HG03342 (cell line): ENCODE measurements at regions not wholly inside any gene's neighbourhood (a gene's known extent, or its start where the extent isn't known, plus 50 kb on each side); places are given as distances from the start of the nearest gene placed in this dataset.
"Not testable (repeated sequence)": the region's sequence is repeated elsewhere in the genome, so short reads cannot be mapped to it uniquely, and the experiment has no call there.

ENCODE experiments used
- ATAC-seq: cut with Tn5 transposase; IDR thresholded peaks from one replicate; pipeline ENCODE4 v1.9.1; 2021; ENCODE audit warnings: mild to moderate bottlenecking, moderate library complexity; ENCODE audit not compliant: unreplicated experiment

DNA sequence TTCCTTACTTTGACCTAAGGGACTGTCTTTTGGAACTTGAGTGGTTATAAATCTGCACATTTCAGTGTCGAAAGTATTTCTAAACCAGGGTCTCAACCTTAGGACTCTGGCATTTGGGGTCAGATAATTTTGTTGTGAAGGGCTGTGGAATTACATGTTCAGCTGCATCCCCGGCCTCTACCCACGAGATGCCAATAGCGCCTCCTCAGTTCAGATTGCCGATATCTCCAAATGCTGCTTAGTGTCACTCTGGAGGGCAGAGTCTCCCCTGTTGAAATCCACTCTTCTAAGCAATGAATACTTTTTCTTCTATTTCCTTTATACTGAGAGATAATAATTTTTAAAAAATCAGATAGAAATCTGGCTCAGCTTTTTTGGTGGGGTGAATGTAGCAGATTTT lies 379.4 kb upstream of the RGS6 start:
- ATAC-seq = no peak

DNA sequence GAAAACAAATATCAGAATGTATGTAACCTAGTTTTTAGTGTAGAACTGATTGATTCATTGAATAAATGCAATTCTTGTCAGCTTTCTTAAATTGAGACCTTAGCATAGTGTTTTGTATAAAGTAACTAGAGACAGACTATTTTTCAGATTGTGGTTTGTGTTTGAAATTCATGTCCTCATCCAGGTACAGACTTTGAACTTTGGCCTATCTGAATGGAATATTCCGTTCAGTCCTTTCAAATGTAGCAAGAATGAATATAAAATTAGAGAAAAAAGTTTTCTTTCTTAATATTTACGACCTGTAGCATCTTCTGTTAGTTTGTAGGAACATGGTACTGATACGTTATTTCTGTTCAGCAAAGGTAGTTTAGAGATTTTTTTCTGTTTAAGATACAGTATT lies 378.4 kb upstream of the RGS6 start:
- no peak for ATAC-seq

DNA sequence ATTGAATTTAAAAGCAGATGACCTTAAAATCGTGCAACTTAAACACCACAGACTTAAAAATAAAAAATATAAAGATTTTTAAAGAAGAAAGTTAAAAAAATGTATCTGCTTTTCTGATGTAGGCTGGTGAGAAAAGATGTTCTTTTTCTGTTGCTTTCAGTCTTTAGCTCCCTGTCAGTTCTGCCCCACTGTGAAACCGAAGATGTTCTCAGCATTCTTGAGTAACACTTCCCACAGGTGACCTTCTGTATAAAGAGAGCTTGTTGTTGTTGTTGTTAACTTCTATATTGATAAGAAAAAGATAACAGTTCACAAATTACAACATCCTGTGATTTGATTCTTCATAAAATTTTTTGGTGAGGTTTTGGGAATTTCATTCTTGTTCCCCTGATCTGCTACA lies 377.9 kb upstream of the RGS6 start:
- ATAC-seq = no peak

DNA sequence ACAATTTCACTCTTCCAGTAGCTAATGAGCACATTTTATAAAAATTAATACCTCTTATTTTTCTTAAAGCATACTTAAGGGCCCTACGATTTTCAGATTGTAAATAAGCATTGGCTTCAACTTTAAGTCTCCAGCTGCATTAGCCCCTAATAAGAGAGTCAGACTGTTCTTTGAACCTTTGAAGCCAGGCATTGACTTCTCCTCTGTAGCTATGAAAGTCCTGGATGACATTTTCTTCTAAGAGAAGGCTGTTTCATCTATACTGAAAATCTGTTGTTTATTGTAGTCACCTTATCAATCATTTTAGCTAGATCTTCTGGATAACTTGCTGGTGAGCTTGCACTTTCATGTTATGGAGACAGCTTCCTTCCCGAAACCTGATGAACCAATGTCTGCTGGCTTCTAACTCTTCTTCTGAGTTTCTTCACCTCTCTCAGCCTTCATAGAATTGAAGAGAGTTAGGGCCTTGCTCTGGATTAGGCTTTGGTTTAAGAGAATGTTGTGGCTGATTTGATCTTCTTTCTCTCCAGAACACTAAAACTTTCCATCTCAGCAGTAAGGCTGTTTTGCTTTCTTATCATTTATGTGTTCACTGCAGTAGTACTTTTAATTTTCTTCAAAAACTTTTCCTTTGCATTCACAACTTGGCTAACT lies 377.1 kb upstream of the RGS6 start:
- ATAC-seq = peak; percentile 27

DNA sequence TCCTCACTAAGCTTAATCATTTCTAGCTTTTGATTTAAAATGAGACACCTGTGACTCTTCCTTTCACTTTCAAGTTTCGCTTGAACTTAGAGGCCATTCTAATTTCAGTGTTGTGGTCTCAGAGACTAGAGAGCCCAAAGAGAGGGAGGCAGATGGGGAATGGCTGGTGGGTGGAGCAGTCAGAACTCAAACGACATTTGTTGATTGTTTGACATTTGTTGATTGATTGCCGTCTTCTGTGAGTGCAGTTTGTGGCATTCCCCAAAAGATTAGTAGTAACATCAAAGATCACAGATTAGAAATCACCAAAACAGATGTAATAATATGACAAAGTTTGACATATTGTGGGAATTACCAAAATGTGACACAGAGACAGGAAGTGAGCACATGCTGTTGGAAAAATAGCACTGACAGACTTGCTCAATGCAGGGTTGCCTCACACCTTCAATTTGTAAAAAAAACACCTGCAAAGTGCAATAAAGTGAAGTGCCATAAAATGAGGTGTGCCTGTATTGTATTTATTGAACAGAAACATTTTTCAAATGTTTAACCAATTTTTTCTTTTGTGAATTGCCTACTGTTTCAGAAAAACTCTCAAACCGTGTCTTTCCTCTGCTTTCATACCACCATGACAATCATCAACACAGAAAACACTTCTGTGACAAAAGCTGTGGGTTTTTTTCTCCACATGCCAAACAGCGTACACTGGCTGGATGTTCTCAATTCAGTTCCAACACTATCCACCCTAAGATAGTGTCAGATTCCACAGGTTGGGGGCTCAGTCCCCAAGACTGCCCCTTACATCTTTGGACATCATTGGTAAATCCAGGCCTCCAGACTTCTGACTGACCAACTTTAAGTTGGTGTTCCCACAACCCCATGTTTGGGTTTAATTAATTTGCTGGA lies 376.3 kb upstream of the RGS6 start:
- peak; percentile 84 for ATAC-seq

DNA sequence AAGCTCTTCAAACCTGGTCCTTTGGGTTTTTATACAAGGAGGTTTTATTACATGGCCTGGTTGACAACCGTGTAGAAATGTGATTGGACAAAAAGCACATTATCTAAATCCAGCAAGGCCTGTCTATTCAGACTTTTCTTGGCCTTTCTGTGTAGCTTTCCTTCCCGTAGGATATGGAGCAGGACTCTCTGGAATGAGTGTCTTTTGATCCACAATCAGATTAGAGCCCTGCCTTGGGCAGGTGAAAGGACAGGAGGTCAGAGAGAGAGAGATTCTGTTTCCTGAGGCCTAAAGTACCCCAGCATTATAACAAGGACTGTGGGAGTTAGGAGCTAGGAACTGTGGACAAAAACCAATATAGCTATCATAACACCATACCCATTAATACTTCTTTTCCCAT lies 375.5 kb upstream of the RGS6 start:
- ATAC-seq = no peak

DNA sequence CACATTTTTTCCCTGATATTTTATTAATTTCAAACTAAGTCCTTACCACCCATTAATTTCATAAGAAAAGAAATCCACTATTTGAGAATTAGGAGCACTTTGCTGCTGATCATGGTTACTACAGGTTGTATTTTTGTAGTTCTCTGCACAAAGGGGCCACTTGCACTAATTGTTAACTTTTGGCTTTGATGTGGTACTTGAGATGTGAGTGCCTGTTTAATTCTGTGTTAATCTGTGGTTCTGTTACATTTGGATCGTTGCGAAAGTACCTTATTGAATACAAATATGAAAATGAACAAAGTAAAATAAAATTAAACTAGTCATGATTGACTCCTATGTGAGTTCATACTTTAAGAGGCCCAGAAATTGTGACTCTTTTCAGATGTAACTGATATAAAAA lies 374.9 kb upstream of the RGS6 start:
- ATAC-seq = no peak

DNA sequence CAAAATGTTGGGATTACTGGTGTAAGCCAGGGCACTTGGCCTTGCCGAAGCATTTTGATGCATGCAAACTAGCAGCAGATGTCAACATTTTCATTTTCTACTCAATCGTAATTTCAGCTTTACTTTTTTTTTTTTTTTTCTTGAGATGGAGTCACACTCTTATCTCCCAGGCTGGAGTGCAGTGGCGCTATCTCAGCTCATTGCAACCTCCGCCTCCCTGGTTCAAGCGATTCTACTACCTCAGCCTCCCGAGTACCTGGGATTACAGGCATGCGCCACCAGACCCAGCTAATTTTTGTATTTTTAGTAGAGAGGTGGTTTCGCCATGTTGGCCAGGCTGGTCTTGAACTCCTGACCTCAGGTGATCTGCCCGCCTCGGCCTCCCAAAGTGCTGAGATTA lies 373.3 kb upstream of the RGS6 start:
- ATAC-seq = not testable (repeated sequence)

DNA sequence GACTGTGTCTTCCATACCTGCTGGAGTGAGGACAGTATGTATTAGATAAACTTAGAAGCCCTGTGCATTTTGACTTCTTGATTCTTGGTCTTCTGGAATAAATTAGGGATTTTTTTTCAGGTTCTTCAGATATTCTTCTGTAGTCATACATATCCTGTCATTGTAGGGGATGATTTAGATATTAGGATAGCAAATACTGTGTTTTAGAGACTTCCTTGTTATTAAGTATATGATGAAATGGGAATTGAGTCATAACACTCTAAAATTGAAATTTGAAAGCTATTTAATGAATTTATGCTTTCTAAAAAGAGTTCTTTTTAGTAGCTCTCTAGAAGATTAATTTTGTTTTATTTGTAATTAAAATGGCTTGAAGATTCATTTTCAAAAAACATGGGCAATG lies 371.5 kb upstream of the RGS6 start:
- ATAC-seq = no peak

DNA sequence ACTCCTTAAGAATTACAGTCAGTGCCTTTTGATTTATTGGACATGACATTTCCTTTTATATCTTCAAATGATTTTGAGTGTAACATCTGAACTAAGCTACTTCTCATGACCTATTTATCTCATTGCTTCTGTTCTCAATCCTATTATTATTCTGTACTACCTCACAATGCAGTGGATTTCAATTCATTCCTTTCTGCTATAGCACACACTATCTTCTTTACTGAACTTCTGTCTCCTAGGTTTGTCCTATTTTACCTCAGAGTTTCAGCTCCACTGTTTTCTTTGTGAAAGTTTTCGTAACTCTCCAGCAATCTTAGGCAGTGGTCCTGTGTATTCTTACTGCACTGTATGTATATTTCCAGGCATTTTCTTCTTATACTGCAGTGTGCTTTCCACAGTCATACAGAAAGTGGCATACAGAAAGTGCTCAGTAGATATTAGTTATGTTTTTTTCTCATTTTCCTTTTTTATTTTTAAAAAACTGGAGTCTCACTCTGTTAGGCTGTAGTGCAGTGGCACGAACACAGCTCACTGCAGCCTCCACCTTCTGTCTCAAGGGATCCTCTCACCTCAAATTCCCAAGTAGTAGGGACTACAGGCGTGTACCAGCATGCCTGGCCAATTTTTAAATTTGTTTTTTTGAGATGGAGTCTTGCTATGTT lies 368.6 kb upstream of the RGS6 start:
- ATAC-seq = no peak

DNA sequence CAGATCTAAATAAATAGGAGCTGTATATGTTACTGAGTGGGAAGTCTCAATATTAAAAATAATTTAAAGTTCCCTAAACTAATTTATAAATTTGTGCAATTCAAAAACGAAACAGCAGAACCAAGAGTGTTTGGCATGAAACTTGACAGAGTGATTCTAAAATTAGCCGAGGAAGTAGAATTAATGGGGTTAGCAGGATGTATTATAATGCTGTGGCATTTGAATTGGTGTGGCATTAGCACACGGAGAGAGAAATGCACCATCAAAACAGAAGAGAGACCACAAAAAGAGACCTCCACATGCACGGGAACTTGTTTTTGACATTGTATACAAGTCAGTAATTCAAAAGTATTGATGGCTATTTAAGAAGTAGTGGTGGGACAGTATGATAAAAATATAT lies 366.0 kb upstream of the RGS6 start:
- ATAC-seq = peak; percentile 59

DNA sequence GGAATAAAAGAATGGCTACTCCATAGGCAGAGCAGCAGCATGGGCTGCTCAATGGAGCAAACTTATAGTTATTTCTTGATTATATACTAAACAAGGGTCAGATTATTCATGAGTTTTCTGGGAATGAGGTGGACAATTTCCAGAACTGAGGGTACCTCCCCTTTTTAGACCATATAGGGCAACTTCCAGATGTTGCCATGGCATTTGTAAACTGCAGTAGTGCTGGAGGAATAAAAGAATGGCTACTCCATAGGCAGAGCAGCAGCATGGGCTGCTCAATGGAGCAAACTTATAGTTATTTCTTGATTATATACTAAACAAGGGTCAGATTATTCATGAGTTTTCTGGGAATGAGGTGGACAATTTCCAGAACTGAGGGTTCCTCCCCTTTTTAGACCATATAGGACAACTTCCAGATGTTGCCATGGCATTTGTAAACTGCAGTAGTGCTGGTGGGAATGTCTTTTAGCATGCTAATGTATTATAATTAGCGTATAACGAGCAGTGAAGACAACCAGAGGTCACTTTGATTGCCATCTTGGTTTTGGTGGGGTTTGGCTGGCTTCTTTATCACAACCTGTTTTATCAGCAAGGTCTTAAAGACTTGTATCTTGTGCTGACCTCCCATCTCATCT lies 364.6 kb upstream of the RGS6 start:
- not testable (repeated sequence) for ATAC-seq

DNA sequence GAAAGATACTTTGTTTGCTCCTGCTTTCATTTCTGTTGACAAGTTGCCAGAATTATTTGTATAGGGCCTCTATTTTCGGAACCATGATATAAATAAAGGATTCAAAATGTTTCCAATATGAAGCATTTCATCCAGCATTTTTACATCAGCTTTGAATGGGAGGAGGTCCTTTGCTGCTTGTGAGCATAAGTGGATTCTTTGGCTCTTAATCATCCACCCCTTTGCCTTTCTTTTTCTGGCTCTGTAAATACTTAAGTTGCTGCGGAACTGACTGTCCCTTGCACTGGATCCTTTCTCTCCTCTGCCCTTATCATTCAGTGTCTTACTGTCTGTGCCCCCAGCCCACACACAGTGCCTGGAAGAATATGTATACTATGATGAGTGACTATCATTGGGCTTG lies 357.3 kb upstream of the RGS6 start:
- no peak for ATAC-seq

DNA sequence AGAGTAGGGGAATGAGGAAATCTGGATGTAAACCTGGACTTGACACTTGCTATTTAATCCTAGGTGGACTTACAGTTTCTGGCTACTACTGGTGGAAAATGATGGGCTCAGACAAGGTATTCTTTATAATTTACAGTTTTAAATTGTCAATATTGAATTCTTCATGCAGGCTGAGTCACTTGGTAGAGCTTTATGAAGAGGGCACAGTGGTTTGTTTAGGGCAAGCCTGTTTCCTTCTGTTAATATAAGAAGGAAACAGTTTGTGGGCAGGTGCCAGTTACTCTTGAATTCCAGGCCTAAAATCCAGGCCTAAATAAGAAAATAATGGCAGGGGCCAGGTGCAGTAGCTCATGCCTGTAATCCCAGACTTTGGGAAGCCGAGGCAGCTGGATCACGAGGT lies 355.8 kb upstream of the RGS6 start:
- no peak for ATAC-seq

DNA sequence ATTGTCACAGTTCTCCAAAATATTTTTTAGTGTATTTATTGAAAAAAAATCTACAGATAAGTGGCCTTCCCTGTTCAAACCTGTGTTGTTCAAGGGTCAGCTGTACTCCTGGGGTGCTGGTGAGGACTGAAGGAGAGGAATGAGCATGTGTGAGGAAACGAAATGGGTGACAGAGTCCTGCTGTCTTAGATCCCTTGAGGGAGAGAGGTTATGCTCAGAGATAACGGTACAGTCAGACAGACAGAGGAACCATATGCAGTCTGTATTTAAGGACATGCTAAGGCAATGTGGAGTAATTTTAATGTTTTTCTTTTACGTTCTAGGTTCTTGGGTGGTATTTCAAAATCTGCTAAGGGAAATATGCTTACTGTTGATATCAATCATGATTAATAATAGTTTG lies 352.9 kb upstream of the RGS6 start:
- ATAC-seq = no peak

DNA sequence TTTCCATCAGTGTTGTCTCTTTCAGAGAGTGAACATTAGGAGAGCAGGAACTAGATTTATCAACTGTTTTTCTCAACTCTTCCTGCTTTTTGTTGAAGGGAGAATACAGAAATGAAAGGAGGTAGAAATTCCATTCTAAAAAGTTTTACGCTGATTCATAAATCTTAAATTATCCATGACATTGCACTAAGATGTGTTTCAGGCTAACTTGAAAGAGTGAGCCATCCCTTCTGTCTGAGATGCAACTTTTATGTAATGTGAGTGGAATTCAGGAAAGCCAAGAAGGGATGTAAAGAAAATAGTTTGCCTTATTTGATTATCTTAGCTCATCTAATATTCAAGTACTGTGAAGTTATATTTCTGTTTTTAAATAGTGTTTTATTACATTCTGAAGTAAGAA lies 349.5 kb upstream of the RGS6 start:
- ATAC-seq = no peak

DNA sequence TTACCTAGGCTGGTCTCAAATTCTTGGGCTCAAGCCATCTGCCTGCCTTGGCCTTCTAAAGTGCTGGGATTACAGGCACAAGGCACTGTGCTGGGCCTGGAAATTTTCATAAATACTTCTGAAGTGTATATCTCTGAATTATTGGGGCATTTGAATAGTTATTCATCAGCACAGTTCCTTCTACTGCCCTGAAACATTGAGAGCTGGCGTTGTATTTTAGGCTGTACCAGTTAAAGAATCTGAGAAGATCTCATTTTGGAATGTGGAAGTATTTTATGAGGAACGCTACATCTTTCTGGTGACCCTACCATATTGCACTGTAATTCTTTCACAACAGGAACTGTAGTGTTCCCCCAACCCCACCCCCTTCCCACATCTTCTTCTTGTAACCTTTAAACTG lies 349.0 kb upstream of the RGS6 start:
- ATAC-seq = no peak

DNA sequence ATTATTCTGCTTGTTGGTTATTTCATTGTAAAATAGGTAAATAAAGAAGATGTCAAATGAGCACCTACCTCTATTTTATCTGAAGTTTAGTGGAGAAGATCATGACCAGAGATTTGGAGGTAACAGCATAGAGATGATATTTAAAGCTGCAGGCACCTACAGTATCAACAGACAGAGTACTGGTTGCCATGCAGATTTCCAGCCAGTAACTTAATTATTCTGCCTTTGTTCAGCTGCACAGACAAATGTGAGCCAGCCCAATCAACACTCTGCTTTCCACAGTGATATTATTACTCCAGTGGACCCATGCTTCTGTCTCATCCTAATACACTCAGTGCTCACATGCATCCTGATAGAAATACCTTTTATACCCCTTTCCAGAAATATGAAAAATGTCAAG lies 348.5 kb upstream of the RGS6 start:
- no peak for ATAC-seq

DNA sequence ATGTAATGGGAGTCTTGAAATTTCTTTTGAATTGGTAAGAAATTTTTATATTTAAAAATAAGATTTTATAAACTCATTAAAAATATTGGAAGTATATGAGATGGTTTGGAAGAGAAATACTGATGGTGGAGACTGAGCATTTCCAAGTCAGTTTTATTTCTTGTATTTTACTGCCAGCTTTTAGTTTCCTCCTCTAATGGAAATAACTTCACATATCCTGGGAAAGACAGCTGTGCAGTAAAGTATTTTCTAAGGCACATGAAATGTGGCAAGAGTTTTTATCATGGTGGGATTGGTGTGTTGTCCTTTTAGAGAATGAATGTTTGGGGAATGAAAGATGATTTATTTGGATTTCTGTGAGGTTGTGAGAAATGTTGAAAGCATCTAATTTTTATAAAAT lies 346.9 kb upstream of the RGS6 start:
- ATAC-seq = no peak

DNA sequence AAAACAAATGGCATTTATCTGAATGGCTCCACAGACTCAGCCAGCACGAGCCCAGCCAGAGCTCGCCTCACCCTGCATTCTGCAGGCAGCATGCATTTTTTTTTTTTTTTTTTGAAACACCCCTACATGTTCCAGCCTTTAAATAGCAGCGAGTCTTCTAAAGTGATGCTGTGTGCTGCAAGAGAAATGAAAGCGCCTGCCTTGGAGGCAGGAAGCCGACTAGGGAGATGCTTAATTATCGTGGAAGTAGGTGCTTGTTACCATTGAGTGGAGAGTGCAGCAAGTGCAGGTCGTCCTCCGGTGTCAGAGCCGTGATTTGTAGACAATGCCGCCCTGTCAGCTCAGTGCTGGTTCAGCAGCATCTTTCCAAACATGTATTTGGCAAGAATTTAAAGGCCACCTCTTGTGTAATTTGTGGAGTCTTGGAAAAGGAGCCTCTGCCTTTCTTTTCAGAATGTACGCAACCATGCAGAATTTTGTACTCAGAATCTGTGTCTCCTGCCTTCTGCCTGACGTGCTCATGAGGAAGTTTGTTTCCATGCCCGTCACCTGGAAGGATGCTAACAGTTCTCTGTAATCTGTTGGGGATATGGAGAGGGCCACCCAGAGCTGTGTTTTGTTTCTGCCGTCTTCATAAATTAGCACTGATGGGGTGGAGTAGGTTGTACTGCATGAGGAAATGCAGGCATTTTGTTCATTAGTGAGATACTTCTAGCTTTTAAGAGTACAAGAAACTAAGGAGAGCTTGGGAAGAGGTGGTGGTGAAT lies 345.9 kb upstream of the RGS6 start:
- no peak for ATAC-seq

DNA sequence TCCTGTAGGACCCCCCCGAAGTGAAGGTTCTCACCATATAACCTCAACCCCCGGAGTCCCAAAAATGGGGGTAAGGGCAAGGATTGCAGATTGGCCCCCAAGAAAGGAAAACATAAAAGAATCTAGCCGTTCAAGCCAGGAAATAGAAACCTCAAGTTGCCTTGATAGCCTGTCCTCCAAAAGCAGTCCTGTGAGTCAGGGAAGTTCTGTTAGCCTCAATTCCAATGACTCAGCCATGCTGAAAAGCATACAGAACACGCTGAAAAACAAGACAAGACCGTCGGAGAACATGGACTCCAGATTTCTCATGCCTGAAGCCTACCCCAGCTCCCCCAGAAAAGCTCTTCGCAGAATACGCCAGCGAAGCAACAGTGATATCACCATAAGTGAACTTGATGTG lies 344.2 kb upstream of the RGS6 start:
- no peak for ATAC-seq
